DND-41 (cell line): ENCODE measurements at regions not wholly inside any gene's neighbourhood (a gene's known extent, or its start where the extent isn't known, plus 50 kb on each side); places are given as distances from the start of the nearest gene placed in this dataset.

Source experiments
- EZH2 ChIP-seq: IDR thresholded peaks from 3 replicates; pipeline ENCODE4 v1.6.1; 2012; ENCODE audit warnings: borderline replicate concordance, low read depth, mild to moderate bottlenecking, moderate library complexity, low read length, inconsistent platforms; ENCODE audit not compliant: severe bottlenecking
- TF ChIP-seq, protein P1 (sequence below): IDR thresholded peaks from 2 replicates; pipeline ENCODE4 v1.5.1; 2012; ENCODE audit warnings: borderline replicate concordance, low read length, moderate library complexity, mild to moderate bottlenecking; ENCODE audit not compliant: poor library complexity, severe bottlenecking; ENCODE audit errors: extremely low read depth

GRCh38 chr2:204197336-204198005 is 260.9 kb downstream of the ICOS start:
- TF ChIP-seq EZH2 = no peak
- TF ChIP-seq, protein P1, sequence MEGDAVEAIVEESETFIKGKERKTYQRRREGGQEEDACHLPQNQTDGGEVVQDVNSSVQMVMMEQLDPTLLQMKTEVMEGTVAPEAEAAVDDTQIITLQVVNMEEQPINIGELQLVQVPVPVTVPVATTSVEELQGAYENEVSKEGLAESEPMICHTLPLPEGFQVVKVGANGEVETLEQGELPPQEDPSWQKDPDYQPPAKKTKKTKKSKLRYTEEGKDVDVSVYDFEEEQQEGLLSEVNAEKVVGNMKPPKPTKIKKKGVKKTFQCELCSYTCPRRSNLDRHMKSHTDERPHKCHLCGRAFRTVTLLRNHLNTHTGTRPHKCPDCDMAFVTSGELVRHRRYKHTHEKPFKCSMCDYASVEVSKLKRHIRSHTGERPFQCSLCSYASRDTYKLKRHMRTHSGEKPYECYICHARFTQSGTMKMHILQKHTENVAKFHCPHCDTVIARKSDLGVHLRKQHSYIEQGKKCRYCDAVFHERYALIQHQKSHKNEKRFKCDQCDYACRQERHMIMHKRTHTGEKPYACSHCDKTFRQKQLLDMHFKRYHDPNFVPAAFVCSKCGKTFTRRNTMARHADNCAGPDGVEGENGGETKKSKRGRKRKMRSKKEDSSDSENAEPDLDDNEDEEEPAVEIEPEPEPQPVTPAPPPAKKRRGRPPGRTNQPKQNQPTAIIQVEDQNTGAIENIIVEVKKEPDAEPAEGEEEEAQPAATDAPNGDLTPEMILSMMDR = no peak
